Coronary artery (tissue), 2 donors: ENCODE measurements at regions not wholly inside any gene's neighbourhood (a gene's known extent, or its start where the extent isn't known, plus 50 kb on each side); places are given as distances from the start of the nearest gene placed in this dataset.

Experiments used
- DNase-seq: peaks from one replicate; pipeline ENCODE4 v3.0.0-alpha.2; 2017; ENCODE audit warnings: low spot score
- H3K27ac ChIP-seq, 2 donors: fragments of 200-600 bp; sonication (generic); one replicate each; pipeline ENCODE4 v1.5.1; 2016 to 2019
- H3K4me3 ChIP-seq: fragments of 200-600 bp; sonication (generic); 2 replicates; pipeline ENCODE4 v1.5.1; 2016; ENCODE audit warnings: mild to moderate bottlenecking, moderate library complexity
- CTCF ChIP-seq: fragments of 200-600 bp; sonication (generic); IDR thresholded peaks from one replicate; pipeline ENCODE4 v1.5.1; 2019; ENCODE audit warnings: antibody characterized with exemption

DNA sequence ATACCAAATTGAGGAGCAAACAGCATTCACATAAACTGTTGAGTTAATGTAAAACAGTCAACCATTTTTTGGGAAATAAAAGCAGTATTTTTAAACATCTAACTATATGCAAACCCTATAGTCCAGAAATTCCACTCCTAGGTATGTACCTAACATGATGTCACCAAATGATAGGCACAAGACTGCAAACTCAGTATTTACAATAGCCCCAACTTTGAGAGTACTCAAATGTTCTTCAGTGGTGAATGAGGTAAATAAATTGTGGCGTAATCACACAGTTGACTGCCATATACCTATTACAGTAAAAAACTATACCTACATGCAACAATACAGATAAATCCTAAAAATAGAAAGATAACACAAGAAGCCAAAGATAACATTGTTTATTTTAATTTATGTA, 1243.8 kb upstream of the ADGRL3 start:
- Histone ChIP-seq H3K27ac (no peak overlapping the region), H3K4me3 (no peak overlapping the region)
- DNase-seq = no peak

GRCh38 chr4:59960143-59960542, 1240.0 kb upstream of the ADGRL3 start:
- TF ChIP-seq CTCF = no peak
- Histone ChIP-seq H3K4me3 (no peak overlapping the region), H3K27ac (no peak overlapping the region)
- no peak for DNase-seq

More for the DNA sequence above, 1243.8 kb upstream of the ADGRL3 start:
- no peak for TF ChIP-seq CTCF

DNA sequence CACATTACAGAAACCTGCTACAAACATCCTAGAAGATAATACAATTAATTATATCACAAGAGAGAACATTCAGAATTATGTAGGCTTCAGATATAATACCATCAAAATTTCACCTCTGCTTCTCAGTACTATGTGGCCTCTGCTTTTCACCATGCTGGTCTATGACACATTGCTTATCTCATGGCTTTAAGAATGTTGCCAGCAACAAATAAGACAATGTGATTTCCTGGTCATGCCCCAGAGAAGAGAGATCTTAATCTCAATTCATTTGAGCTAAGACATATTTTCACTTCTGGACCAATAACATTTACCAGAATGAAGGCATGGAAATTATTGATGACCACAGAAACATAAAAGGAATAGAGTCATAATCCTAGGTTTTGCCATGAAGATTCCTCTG, 1233.4 kb upstream of the ADGRL3 start:
- no peak for TF ChIP-seq CTCF
- no peak overlapping the region for H3K4me3 ChIP-seq
- DNase-seq = no peak

DNA sequence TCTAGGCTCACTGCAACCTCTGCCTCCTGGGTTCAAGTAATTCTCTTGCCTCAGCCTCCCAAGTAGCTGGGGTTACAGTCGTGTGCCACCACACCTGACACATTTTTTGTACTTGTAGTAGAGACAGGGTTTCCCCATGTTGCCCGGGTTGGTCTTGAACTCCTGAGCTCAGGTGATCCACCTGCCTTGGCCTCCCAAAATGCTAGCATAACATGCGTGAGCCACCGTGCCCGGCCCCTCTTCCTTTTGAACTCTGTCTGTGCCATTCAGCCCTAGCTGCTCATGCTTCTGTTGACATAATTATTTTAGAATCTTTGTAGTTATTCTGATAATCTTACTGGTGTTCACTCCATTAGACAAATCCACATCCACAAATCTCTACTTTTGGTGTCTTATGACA, 1231.3 kb upstream of the ADGRL3 start:
- no peak for DNase-seq
- H3K27ac ChIP-seq = no peak overlapping the region
- TF ChIP-seq CTCF = no peak
- H3K4me3 ChIP-seq = no peak overlapping the region

More for the DNA sequence above, 1233.4 kb upstream of the ADGRL3 start:
- no peak overlapping the region for H3K27ac ChIP-seq

GRCh38 chr4:59969909-59970308, 1230.2 kb upstream of the ADGRL3 start:
- Histone ChIP-seq H3K27ac (no peak overlapping the region), H3K4me3 (no peak overlapping the region)
- no peak for TF ChIP-seq CTCF
- DNase-seq = no peak

- Histone ChIP-seq H3K27ac (no peak overlapping the region), H3K4me3 (no peak overlapping the region)
- no peak for TF ChIP-seq CTCF
- DNase-seq = no peak
These were observed 1228.2 kb upstream of the ADGRL3 start for GRCh38 chr4:59971952-59972351.

- DNase-seq = no peak
- no peak overlapping the region for H3K4me3 ChIP-seq
- no peak for TF ChIP-seq CTCF
- no peak overlapping the region for H3K27ac ChIP-seq
These were observed 1226.6 kb upstream of the ADGRL3 start for GRCh38 chr4:59973492-59973891.
